ENCODE measurements at regions not wholly inside any gene's neighbourhood (a gene's known extent, or its start where the extent isn't known, plus 50 kb on each side); places are given as distances from the start of the nearest gene placed in this dataset.
"Not testable (repeated sequence)": the region's sequence is repeated elsewhere in the genome, so short reads cannot be mapped to it uniquely, and the experiment has no call there.

DNA sequence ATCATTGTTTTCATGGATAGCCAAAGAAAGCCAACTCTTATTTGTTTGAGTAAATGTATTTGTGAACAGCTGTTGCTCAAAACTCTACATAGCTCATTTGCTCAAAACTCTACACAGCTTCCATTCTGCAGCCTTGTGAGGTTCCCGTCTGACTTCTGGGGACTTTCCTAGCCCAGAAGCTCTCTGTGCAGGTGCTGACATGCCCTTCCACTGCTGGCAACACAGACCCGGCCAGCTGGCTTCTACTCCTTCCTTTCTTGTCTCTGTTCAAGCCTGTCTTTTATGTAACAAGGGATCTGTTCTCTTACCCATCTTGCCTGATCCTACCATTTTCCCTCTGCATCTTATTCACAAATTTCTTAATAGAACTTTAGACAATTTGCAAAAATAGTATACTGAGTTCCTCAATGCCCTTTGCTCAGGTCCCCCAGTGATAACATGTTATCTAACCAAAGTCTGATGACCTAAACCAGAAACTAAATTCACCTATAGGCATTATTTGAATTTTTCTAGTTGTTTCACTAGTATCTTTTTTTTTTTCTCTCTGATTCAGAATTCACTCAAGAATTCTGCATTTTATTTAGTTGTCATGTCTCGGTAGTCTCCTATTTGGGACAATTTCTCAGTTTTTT, 556.5 kb upstream of the SEMA6A start:
- H3K4me3 ChIP-seq (ENCODE audit: low read depth, low read length): no peak overlapping the region
- TF ChIP-seq, protein P1, sequence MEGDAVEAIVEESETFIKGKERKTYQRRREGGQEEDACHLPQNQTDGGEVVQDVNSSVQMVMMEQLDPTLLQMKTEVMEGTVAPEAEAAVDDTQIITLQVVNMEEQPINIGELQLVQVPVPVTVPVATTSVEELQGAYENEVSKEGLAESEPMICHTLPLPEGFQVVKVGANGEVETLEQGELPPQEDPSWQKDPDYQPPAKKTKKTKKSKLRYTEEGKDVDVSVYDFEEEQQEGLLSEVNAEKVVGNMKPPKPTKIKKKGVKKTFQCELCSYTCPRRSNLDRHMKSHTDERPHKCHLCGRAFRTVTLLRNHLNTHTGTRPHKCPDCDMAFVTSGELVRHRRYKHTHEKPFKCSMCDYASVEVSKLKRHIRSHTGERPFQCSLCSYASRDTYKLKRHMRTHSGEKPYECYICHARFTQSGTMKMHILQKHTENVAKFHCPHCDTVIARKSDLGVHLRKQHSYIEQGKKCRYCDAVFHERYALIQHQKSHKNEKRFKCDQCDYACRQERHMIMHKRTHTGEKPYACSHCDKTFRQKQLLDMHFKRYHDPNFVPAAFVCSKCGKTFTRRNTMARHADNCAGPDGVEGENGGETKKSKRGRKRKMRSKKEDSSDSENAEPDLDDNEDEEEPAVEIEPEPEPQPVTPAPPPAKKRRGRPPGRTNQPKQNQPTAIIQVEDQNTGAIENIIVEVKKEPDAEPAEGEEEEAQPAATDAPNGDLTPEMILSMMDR (IDR thresholded peaks at IDR 0.05; ENCODE audit: low read depth, low read length, missing control alignments): no peak
- DNase-seq (ENCODE audit: low read depth): no peak
- in situ Hi-C loops (cut with HindIII; ENCODE audit: low sequenced_read_pairs): no loop called here

DNA sequence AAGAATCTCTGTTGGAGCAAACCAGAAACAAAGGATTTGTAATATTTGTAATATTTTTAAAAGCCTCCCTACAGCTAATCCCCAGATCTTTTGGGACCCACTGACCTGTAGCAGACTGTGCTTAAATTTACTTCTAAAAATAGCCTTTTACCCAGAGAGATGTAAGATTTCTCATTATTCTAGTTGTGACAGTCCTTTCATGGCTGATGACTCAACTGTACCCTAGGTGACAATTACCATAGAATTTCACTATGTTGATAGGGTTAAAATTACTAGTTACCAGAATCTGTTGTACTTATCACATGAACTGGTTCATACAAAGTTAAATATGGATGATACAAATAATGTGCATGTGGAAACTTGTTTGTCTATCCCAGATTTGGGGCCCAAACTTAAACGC, 543.9 kb upstream of the SEMA6A start:
- in situ Hi-C loops (cut with HindIII; ENCODE audit: low sequenced_read_pairs): no loop called here
- TF ChIP-seq, protein P1 (IDR thresholded peaks at IDR 0.05; ENCODE audit: low read depth, low read length, missing control alignments): no peak
- no peak overlapping the region for H3K4me3 ChIP-seq (ENCODE audit: low read depth, low read length)
- no peak for DNase-seq (ENCODE audit: low read depth)

- DNase-seq (ENCODE audit: low read depth); in situ Hi-C loops (cut with HindIII; ENCODE audit: low sequenced_read_pairs); H3K4me3 ChIP-seq (ENCODE audit: low read depth, low read length): not testable (repeated sequence)
Observed at GRCh38 chr5:117117314-117117713, 542.7 kb upstream of the SEMA6A start.

DNA sequence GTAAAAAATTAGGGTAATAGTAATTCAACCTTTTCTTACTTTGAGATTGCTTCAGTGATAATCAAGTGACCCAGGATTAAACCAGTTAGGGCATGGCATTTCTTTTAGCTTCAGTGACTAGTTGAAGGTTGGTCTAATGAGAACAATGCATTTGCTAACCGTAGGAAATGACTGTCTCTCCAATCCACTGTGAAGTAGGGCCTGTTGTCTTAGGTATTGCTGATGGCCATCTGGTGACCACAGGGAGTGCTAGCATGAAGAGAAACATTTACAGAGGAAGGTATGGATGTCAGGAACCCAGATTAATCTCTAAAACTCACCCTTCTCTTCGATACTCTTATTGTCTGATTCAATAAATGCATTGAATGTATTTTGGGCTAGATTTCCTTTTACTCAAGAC, 535.9 kb upstream of the SEMA6A start:
- TF ChIP-seq, protein P1 (IDR thresholded peaks at IDR 0.05; ENCODE audit: low read depth, low read length, missing control alignments): no peak
- in situ Hi-C loops (cut with HindIII; ENCODE audit: low sequenced_read_pairs): no loop called here
- no peak for DNase-seq (ENCODE audit: low read depth)
- no peak overlapping the region for H3K4me3 ChIP-seq (ENCODE audit: low read depth, low read length)

DNA sequence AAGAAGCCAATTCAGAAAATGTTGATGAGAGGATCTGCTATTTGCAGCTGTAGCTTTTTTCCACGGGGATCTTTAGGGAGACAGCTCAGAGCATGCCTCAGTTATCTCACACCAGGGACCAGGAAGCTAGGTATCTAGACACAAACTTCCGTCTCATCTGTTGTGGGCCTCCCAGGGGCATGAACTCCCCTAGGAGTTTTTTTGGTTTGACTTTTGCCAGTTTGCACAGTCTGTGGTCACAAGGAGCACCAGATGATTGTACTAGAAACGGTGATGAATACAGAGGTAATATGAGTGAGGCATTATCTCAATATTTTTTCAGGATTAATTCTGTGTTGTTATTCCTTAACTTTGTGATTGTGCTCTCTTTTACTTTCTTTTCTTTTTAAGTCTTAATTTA, 533.2 kb upstream of the SEMA6A start:
- TF ChIP-seq, protein P1 (IDR thresholded peaks at IDR 0.05; ENCODE audit: low read depth, low read length, missing control alignments): no peak
- in situ Hi-C loops (cut with HindIII; ENCODE audit: low sequenced_read_pairs): no loop called here
- DNase-seq (ENCODE audit: low read depth): no peak
- H3K4me3 ChIP-seq (ENCODE audit: low read depth, low read length): no peak overlapping the region

DNA sequence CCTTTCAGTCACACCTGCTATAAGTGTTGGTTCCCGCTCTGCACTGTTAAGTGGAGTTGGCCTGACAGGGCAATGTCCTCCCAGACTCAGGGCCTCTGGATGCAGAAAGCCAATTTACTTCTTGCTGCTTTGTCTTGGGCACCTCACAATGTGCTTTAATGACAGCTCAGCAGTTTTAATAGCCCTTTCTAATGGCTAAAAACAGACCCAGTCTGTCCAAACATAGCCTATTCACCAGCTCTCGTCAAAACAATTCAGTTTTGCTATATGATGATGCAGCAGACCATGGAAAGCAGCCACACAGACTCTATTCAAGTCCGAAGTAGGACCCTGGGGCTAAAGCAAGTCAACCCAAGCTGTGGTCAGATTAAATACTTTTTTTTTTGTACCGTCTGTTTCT, 529.1 kb upstream of the SEMA6A start:
- in situ Hi-C loops (cut with HindIII; ENCODE audit: low sequenced_read_pairs): no loop called here
- TF ChIP-seq, protein P1 (IDR thresholded peaks at IDR 0.05; ENCODE audit: low read depth, low read length, missing control alignments): no peak
- no peak overlapping the region for H3K4me3 ChIP-seq (ENCODE audit: low read depth, low read length)
- DNase-seq (ENCODE audit: low read depth): no peak

DNA sequence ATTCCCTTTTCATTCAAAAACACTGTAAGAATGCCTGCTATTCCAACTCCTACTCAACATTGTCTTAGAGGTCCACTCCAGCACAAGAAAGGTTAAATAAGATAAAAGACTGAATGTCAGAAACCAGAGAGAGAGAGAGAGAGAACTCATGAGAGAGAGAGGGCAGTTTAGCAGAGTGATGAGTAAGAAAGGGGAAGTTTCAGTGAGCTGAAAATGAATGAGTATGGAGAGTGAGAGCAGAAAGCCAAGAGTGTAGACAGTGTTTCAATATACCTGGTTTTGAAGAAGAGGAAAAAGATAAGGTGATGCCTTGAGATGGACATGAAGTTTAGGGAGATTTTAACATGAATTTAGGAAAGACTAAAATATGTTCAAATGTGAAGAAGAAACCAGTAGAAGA, 528.0 kb upstream of the SEMA6A start:
- DNase-seq (ENCODE audit: low read depth): no peak
- in situ Hi-C loops (cut with HindIII; ENCODE audit: low sequenced_read_pairs): no loop called here
- TF ChIP-seq, protein P1 (IDR thresholded peaks at IDR 0.05; ENCODE audit: low read depth, low read length, missing control alignments): no peak
- no peak overlapping the region for H3K4me3 ChIP-seq (ENCODE audit: low read depth, low read length)
